H1 (cell line): ENCODE measurements at regions not wholly inside any gene's neighbourhood (a gene's known extent, or its start where the extent isn't known, plus 50 kb on each side); places are given as distances from the start of the nearest gene placed in this dataset.
A peak's percentile ranks its signal among the peaks of the same experiment; 100 is the strongest.

ENCODE experiments used
- CTCF ChIA-PET: fragments of 300-600 bp; sonication (Branson Sonifier 250); formaldehyde crosslinking; loops from one replicate; lab custom pipeline; 2021; ENCODE audit not compliant: partially characterized antibody; lab: Charles Lee
- POLR2A ChIA-PET: fragments of 300-600 bp; sonication (Branson Sonifier 250); formaldehyde crosslinking; loops from one replicate; lab custom pipeline; 2021; ENCODE audit warnings: inconsistent platforms; ENCODE audit not compliant: partially characterized antibody; lab: Charles Lee
- DNase-seq, 2 experiments: peaks; one replicate each; pipeline versions ENCODE4 v3.0.0 to v3.0.0-alpha.2; 2010 to 2022; ENCODE audit warnings: low spot score in 2 of 2, low read depth in 1 of 2, mixed read lengths in 1 of 2
- FAIRE-seq: peaks from 2 replicates; lab custom pipeline; 2011; peaks lifted over from hg19 to GRCh38; lab: Jason Lieb, UNC
- H2AFZ ChIP-seq: 2 replicates; pipeline ENCODE4 v1.8.1; 2012; ENCODE audit warnings: low read length, inconsistent platforms
- H2AK5ac ChIP-seq: 2 replicates; pipeline ENCODE4 v1.6.1; 2013; ENCODE audit warnings: low read depth, low read length
- H2BK120ac ChIP-seq: replicated peaks from 2 replicates; pipeline ENCODE3; 2013; ENCODE audit warnings: low read depth, low read length, inconsistent platforms
- H2BK12ac ChIP-seq: 2 replicates; pipeline ENCODE4 v1.6.1; 2013; ENCODE audit warnings: low read depth, low read length
- H2BK15ac ChIP-seq: 2 replicates; pipeline ENCODE4 v1.6.1; 2013; ENCODE audit warnings: low read length
- H2BK20ac ChIP-seq: 2 replicates; pipeline ENCODE4 v1.6.1; 2013; ENCODE audit warnings: low read length
- H2BK5ac ChIP-seq: 2 replicates; pipeline ENCODE4 v1.6.1; 2013; ENCODE audit warnings: low read depth, low read length
- H3K14ac ChIP-seq: 2 replicates; pipeline ENCODE4 v1.6.1; 2013; ENCODE audit warnings: inconsistent platforms; ENCODE audit not compliant: insufficient read length
- H3K18ac ChIP-seq: 2 replicates; pipeline ENCODE4 v1.6.1; 2013; ENCODE audit warnings: low read length; ENCODE audit errors: extremely low read depth
- H3K23ac ChIP-seq: 2 replicates; pipeline ENCODE4 v1.6.1; 2013; ENCODE audit warnings: inconsistent platforms; ENCODE audit not compliant: insufficient read length
- H3K23me2 ChIP-seq: 2 replicates; pipeline ENCODE4 v1.6.1; 2013; ENCODE audit warnings: low read depth, low read length
- H3K27ac ChIP-seq: 2 replicates; pipeline ENCODE4 v1.6.1; 2011; ENCODE audit warnings: low read depth, low read length, inconsistent platforms
- H3K27me3 ChIP-seq, 4 experiments: replicated peaks in 1 of 4; 1 replicate in 1 of 4; 2 replicates in 3 of 4; pipeline versions ENCODE4 v1.6.1 to v1.8.1; 2011 to 2013; ENCODE audit warnings: low read length in 3 of 4, mild to moderate bottlenecking in 3 of 4, inconsistent platforms in 2 of 4, mixed read lengths in 2 of 4, moderate library complexity in 1 of 4; ENCODE audit not compliant: control insufficient read depth in 3 of 4, insufficient read depth in 3 of 4; ENCODE audit errors: extremely low read depth in 1 of 4
- H3K36me3 ChIP-seq, 4 experiments: 2 replicates each; pipeline versions ENCODE4 v1.6.1 to v1.8.1; 2011 to 2013; ENCODE audit warnings: mild to moderate bottlenecking in 4 of 4, low read length in 3 of 4, moderate library complexity in 2 of 4, control low read depth in 1 of 4, inconsistent platforms in 1 of 4; ENCODE audit not compliant: insufficient read depth in 4 of 4, control insufficient read depth in 2 of 4
- H3K4ac ChIP-seq: replicated peaks from 2 replicates; pipeline ENCODE3; 2013; ENCODE audit warnings: low read length, low read depth, mixed read lengths, inconsistent platforms; ENCODE audit not compliant: insufficient read length
- H3K4me1 ChIP-seq, 4 experiments: replicated peaks in 1 of 4; 1 replicate in 1 of 4; 2 replicates in 3 of 4; pipeline versions ENCODE4 v1.6.1 to v1.8.1; 2011 to 2013; ENCODE audit warnings: low read length in 3 of 4, inconsistent platforms in 2 of 4, mixed read lengths in 1 of 4; ENCODE audit not compliant: insufficient read depth in 4 of 4, control insufficient read depth in 3 of 4
- H3K4me2 ChIP-seq, 2 experiments: 2 replicates each; pipeline versions ENCODE4 v1.6.1 to v1.8.1; 2011 to 2013; ENCODE audit warnings: low read depth in 2 of 2, low read length in 2 of 2, control low read depth in 1 of 2, inconsistent platforms in 1 of 2, mild to moderate bottlenecking in 1 of 2; ENCODE audit not compliant: insufficient read depth in 1 of 2
- H3K4me3 ChIP-seq, 4 experiments: fragments of 200-600, 300-600 bp in 1 of 4; sonication (generic), shearing (Covaris generic), sonication (Bioruptor Twin) in 1 of 4; 2 replicates each; pipeline versions ENCODE4 v1.5.1 to v1.8.1; 2011 to 2016; ENCODE audit warnings: low read length in 4 of 4, low read depth in 3 of 4, control low read depth in 2 of 4, inconsistent platforms in 2 of 4, mild to moderate bottlenecking in 2 of 4, mixed read lengths in 1 of 4, moderate library complexity in 1 of 4; ENCODE audit not compliant: insufficient read depth in 2 of 4; ENCODE audit errors: extremely low read depth in 1 of 4
- H3K56ac ChIP-seq: replicated peaks from 2 replicates; pipeline ENCODE3; 2013; ENCODE audit warnings: low read depth, mild to moderate bottlenecking, mixed read lengths, low read length, inconsistent platforms; ENCODE audit not compliant: insufficient read length
- H3K79me1 ChIP-seq: 2 replicates; pipeline ENCODE4 v1.6.1; 2013; ENCODE audit warnings: low read depth, low read length, control low read depth
- H3K79me2 ChIP-seq, 2 experiments: 2 replicates each; pipeline versions ENCODE4 v1.6.1 to v1.8.1; 2012 to 2013; ENCODE audit warnings: low read length in 2 of 2, mild to moderate bottlenecking in 2 of 2, inconsistent platforms in 1 of 2; ENCODE audit not compliant: insufficient read depth in 2 of 2, control insufficient read depth in 1 of 2
- H3K9ac ChIP-seq, 4 experiments: replicated peaks in 1 of 4; 1 replicate in 1 of 4; 2 replicates in 3 of 4; pipeline versions ENCODE4 v1.6.1 to v1.8.1; 2011 to 2013; ENCODE audit warnings: low read depth in 3 of 4, low read length in 3 of 4, control low read depth in 2 of 4, mild to moderate bottlenecking in 2 of 4, moderate library complexity in 2 of 4, inconsistent platforms in 1 of 4; ENCODE audit errors: extremely low read depth in 1 of 4
- H3K9me3 ChIP-seq, 2 experiments: 2 replicates each; pipeline versions ENCODE4 v1.6.1 to v1.8.1; 2012 to 2013; ENCODE audit warnings: mild to moderate bottlenecking in 2 of 2, moderate library complexity in 2 of 2, control low read depth in 1 of 2, inconsistent platforms in 1 of 2, low read depth in 1 of 2, low read length in 1 of 2, mixed read lengths in 1 of 2; ENCODE audit not compliant: insufficient read depth in 2 of 2
- H4K20me1 ChIP-seq, 2 experiments: replicated peaks in 1 of 2; 2 replicates each; pipeline versions ENCODE3 to v1.8.1; 2011 to 2013; ENCODE audit warnings: inconsistent platforms in 2 of 2, low read length in 2 of 2, mild to moderate bottlenecking in 1 of 2; ENCODE audit not compliant: insufficient read depth in 2 of 2, control insufficient read depth in 1 of 2
- H4K5ac ChIP-seq: 2 replicates; pipeline ENCODE4 v1.6.1; 2013; ENCODE audit warnings: low read length, low read depth, mixed read lengths, inconsistent platforms; ENCODE audit not compliant: insufficient read length
- H4K8ac ChIP-seq: 2 replicates; pipeline ENCODE4 v1.8.0; 2013; ENCODE audit warnings: mild to moderate bottlenecking, moderate library complexity, low read length, inconsistent platforms; ENCODE audit not compliant: insufficient read depth; ENCODE audit errors: extremely low read depth
- H4K91ac ChIP-seq: replicated peaks from 2 replicates; pipeline ENCODE3; 2013; ENCODE audit warnings: low read length, mixed read lengths, inconsistent platforms; ENCODE audit not compliant: insufficient read length
- POLR2A ChIP-seq, 2 experiments: IDR thresholded peaks; 1 replicate in 1 of 2; 2 replicates in 1 of 2; pipeline ENCODE4 v1.6.1; 2011; ENCODE audit warnings: low read depth in 2 of 2, low read length in 2 of 2, mild to moderate bottlenecking in 2 of 2; ENCODE audit errors: control extremely low read depth in 1 of 2
- WGBS, 2 experiments: shearing (Covaris generic) in 1 of 2; methylation state at CpG; one replicate each; pipeline versions ENCODE4 v1.1.6 to v1.1.7; 2013 to 2015; ENCODE audit warnings: low lambda C conversion rate in 2 of 2, mixed read lengths in 2 of 2, inconsistent platforms in 1 of 2, low coverage in 1 of 2, missing lambda C conversion rate in 1 of 2; ENCODE audit not compliant: insufficient replicate concordance in 2 of 2, insufficient coverage in 1 of 2, insufficient read length in 1 of 2; ENCODE audit errors: extremely low coverage in 1 of 2, missing lambda C conversion rate in 1 of 2; 5-methylcytosine and 5-hydroxymethylcytosine counted together

DNA sequence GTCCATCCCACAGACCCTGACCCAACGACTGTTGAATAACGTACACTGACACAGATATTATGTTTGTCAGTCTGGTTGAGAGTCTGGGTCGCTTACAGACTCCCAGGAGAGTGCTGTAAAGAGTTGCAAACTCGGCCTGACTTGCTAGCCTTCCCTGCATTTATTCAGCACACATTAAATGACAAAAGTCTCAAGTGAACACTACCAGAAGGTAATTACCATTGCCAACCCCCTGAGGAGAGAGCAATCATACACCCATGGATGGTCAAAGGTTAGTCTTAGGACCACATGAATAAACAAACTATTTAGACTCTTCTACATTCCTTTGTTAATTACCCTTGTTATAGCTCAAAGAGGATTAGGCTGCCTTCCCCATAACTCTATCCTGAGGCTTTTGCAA lies 1048.6 kb downstream of the PCDH17 start:
- DNase-seq (peak in 1 of 2 experiments; percentile 51), FAIRE-seq (peak; percentile 57)
- no peak overlapping the region for H3K14ac ChIP-seq
- H3K23ac ChIP-seq, result no peak overlapping the region
- ChIA-PET CTCF (interaction anchor here (0.5 kb wide), 1 partner anchor 794 kb away, joined by 3 read pairs; no protein-coding TSS in a partner anchor), POLR2A (no interaction called here)
- no peaks in the 10 kb centered on the region for H3K23me2 ChIP-seq
- no peaks in the 10 kb centered on the region for H3K36me3 ChIP-seq
- H4K5ac ChIP-seq, result no peak overlapping the region
- no peak overlapping the region for H2BK120ac ChIP-seq
- H2BK5ac ChIP-seq, result no peak overlapping the region
- H3K9me3 ChIP-seq, result peaks cover 6 to 7% of the 10 kb centered on the region in 2 experiments
- 57% methylated on average over 4 of the region's 4 CpGs; no CpG with 5 or more reads in 1 of the 2 experiments for WGBS, 2 experiments
- no peaks in the 10 kb centered on the region for H4K20me1 ChIP-seq
- H3K4me2 ChIP-seq, result no peak overlapping the region; a peak in 1 of 4 replicates
- no peak overlapping the region for H2AK5ac ChIP-seq
- no peaks in the 10 kb centered on the region for H3K79me2 ChIP-seq
- H4K8ac ChIP-seq, result no peak overlapping the region
- no peak overlapping the region for H2BK12ac ChIP-seq
- no peak overlapping the region for H3K18ac ChIP-seq
- no peak overlapping the region for H3K56ac ChIP-seq
- H3K27me3 ChIP-seq, result no peaks in the 10 kb centered on the region
- no peak overlapping the region for H4K91ac ChIP-seq
- H3K4me3 ChIP-seq, result peak overlapping the region in 1 of 4 experiments; percentile 7; a peak in 1 of 8 replicates
- no peak overlapping the region for H3K4ac ChIP-seq
- no peak overlapping the region for H3K27ac ChIP-seq
- H2AFZ ChIP-seq, result no peak overlapping the region
- no peak overlapping the region for H3K9ac ChIP-seq
- no peak overlapping the region for H2BK20ac ChIP-seq
- no peaks in the 10 kb centered on the region for H3K79me1 ChIP-seq
- H3K4me1 ChIP-seq, result no peaks in the 10 kb centered on the region
- H2BK15ac ChIP-seq, result no peak overlapping the region
- no peak for TF ChIP-seq POLR2A (IDR thresholded peaks at IDR 0.05; ENCODE audit: control extremely low read depth in 1 of 2, low read depth in 2 of 2, low read length in 2 of 2)
